ENCODE measurements at regions not wholly inside any gene's neighbourhood (a gene's known extent, or its start where the extent isn't known, plus 50 kb on each side); places are given as distances from the start of the nearest gene placed in this dataset.

GRCh38 chr1:60133000-60133673, 59.6 kb upstream of the C1orf87 start:
- ATAC-seq = no peak
- no peak for DNase-seq
- intact Hi-C loops (cut with DNase I) = no loop called here

GRCh38 chr1:60132108-60132507, 58.5 kb upstream of the C1orf87 start:
- ATAC-seq (no peak), DNase-seq (no peak)
- intact Hi-C loops (cut with DNase I) = no loop called here

- DNase-seq (no peak), ATAC-seq (no peak)
- intact Hi-C loops (cut with DNase I) = no loop called here
These were observed 57.1 kb upstream of the C1orf87 start for GRCh38 chr1:60130703-60131102.

- intact Hi-C loops (cut with DNase I) = loop anchor here (10.0 kb wide), 1 partner anchor 155 kb away; no protein-coding TSS in a partner anchor
- ATAC-seq (no peak), DNase-seq (no peak)
These were observed 56.3 kb upstream of the C1orf87 start for GRCh38 chr1:60129911-60130310.

DNA sequence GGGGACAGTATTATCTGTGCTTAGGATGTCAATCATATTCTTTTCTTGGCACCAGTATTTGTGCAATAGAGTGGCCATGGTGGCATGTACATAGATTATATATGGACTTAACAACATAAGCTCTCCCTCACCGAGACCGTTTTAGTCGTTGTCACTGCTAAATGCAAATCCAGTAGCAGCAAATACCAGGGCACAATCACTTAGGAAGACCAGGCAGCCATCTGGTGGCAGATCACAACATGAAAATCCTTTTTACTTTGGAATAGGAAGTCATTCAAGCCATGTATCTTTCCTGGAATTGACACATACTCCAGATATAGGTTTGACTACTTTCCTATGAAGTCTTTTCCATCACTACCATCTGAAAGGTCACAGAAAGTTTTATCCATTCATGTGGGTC, 53.2 kb upstream of the C1orf87 start:
- intact Hi-C loops (cut with DNase I) = loop anchor here (10.0 kb wide), 1 partner anchor 152 kb away; no protein-coding TSS in a partner anchor
- ATAC-seq (no peak), DNase-seq (no peak)
